ENCODE measurements at regions not wholly inside any gene's neighbourhood (a gene's known extent, or its start where the extent isn't known, plus 50 kb on each side); places are given as distances from the start of the nearest gene placed in this dataset.

DNA sequence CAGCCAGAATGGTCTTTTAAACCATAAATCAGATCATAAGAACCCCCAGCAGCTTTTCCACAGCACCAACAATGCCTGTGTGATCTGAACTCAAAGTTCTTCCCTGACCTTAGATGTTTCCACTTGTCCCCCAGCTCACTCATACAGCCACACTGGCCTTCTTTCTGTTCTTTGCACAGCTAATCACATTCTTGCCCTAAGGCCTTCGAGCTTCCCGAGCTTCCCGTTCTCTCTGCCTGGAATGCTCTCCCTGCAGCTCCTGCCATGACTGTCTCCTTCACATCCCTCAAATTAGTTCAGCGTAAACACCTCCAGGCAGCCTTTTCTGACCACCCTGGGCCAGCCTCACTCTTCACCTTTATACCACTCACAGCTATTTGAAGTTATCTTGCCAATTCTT lies 166.8 kb upstream of the NFE2L3 start:
- TF ChIP-seq CTCF (IDR thresholded peaks at IDR 0.05): no peak
- TF ChIP-seq POLR2A (IDR thresholded peaks at IDR 0.05): no peak

Data from adrenal gland (tissue), 5 donors.